ENCODE measurements at regions not wholly inside any gene's neighbourhood (a gene's known extent, or its start where the extent isn't known, plus 50 kb on each side); places are given as distances from the start of the nearest gene placed in this dataset.
A peak's percentile ranks its signal among the peaks of the same experiment; 100 is the strongest.

GRCh38 chr12:131368668-131369071 lies 342.2 kb upstream of the SFSWAP start:
- Mint-ChIP-seq H3K4me1 (no peaks in the 10 kb centered on the region), H3K27ac (no peak overlapping the region), H3K27me3 (no peaks in the 10 kb centered on the region), H3K9me3 (ENCODE audit: low read depth) (no peaks in the 10 kb centered on the region), H3K4me3 (no peak overlapping the region), H3K36me3 (no peaks in the 10 kb centered on the region)
- no peak for DNase-seq
- CTCF ChIA-PET, result no interaction called here
- no peak for ATAC-seq

GRCh38 chr12:131369094-131369845 lies 341.6 kb upstream of the SFSWAP start:
- CTCF ChIA-PET, result no interaction called here
- Mint-ChIP-seq H3K4me1 (no peaks in the 10 kb centered on the region), H3K9me3 (ENCODE audit: low read depth) (no peaks in the 10 kb centered on the region), H3K4me3 (no peak overlapping the region), H3K27me3 (no peaks in the 10 kb centered on the region), H3K36me3 (no peaks in the 10 kb centered on the region), H3K27ac (no peak overlapping the region)
- ATAC-seq (no peak), DNase-seq (no peak)

DNA sequence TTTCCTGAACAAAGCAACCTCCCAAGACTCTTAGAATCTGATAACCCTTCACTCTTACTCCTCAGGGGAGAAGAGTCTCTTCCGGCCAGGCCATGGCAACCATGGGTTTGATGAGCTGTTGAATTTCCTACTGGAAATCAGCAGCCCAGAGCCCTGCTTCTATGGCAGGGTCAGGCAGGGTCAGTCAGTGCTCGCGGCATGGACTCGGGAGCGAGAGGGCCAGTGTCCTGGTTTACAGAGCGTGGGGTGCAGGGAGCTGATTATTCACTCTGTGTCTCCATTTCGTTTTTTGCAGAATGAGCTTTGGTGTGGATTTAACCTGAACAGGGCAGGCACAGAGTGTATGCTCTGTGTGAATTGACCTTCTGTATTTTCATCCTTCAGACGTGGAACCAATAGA lies 340.6 kb upstream of the SFSWAP start:
- Mint-ChIP-seq H3K4me3 (no peak overlapping the region), H3K27ac (no peak overlapping the region), H3K27me3 (no peaks in the 10 kb centered on the region), H3K36me3 (no peaks in the 10 kb centered on the region), H3K9me3 (ENCODE audit: low read depth) (no peaks in the 10 kb centered on the region), H3K4me1 (no peaks in the 10 kb centered on the region)
- CTCF ChIA-PET, result no interaction called here
- no peak for DNase-seq
- ATAC-seq, result no peak

DNA sequence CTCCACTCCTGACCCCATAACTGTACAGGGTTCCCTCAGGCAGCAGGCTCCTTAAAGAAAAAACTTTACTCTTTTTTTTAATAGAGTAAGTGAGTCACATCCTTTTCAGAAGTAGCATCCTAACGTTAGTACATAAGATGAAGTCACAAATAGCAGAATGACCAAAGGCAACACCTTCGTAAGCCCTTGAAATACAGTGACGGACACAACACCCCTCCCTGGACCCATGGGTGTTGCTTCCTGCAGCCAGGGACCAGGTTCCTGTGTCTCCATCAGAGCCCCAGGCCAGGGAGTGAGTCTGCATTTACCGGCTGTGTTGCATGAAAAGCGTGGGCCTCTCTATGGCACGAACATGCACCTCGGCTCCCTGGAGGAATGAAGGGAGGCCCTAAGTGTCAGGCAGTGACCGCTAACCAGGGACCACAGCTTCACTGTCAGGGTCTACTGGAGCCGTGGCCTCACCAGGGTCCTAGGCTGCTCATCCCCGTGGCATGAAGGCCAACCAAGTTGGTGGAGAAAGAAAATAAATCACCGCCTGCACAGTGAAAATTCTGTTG lies 340.0 kb upstream of the SFSWAP start:
- ATAC-seq (no peak), DNase-seq (no peak)
- H3K9me3 Mint-ChIP-seq (ENCODE audit: low read depth), result no peaks in the 10 kb centered on the region
- CTCF ChIA-PET, result no interaction called here
- no peak overlapping the region for H3K4me3 Mint-ChIP-seq
- no peaks in the 10 kb centered on the region for H3K27me3 Mint-ChIP-seq
- H3K27ac Mint-ChIP-seq, result no peak overlapping the region
- H3K36me3 Mint-ChIP-seq, result no peaks in the 10 kb centered on the region
- H3K4me1 Mint-ChIP-seq, result no peaks in the 10 kb centered on the region

DNA sequence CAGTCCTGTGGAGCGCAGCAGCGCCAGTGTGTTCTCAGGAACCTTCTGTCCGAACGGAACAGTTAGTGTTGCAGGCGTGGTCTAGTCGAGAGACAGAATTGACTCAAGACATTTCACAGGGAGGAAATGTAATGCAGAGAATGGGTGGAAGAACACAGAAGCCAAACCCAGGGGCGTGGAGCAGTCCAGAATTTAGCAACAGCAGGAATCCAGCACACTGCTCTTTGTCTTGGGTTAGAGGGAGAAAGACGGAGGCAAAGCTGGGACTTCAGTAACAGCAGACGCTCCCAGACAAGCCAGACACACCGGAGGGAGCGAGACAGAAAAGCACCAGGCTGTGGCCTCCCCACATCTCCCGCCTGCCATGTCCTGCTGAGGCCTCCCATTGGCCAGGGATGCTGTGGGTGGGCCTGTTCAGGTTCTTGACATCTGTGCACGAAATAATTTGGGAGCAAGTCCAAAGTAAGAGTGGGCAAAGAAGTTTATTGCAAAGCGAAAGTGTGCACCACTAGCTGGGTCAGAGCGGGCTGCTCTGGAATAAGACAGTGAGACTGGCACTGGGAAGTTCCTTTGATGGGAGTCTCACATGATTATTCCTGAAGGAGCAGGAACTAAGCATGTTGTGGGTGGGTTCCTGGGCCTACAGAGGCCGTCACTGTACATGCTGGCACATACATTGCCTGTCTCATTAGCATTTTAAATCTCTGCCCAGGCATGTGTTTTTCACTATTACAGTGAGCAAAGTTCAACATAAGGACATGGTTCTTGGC lies 339.3 kb upstream of the SFSWAP start:
- no peak overlapping the region for H3K4me3 Mint-ChIP-seq
- H3K27ac Mint-ChIP-seq, result no peak overlapping the region
- CTCF ChIA-PET, result no interaction called here

GRCh38 chr12:131372171-131372475 lies 338.8 kb upstream of the SFSWAP start:
- H3K27ac Mint-ChIP-seq, result no peak overlapping the region
- no peak for DNase-seq
- H3K9me3 Mint-ChIP-seq (ENCODE audit: low read depth), result no peaks in the 10 kb centered on the region
- H3K4me3 Mint-ChIP-seq, result no peak overlapping the region
- CTCF ChIA-PET, result no interaction called here
- H3K27me3 Mint-ChIP-seq, result no peaks in the 10 kb centered on the region
- no peaks in the 10 kb centered on the region for H3K4me1 Mint-ChIP-seq
- no peak for ATAC-seq
- H3K36me3 Mint-ChIP-seq, result no peaks in the 10 kb centered on the region

More for the DNA sequence above, 339.3 kb upstream of the SFSWAP start:
- H3K9me3 Mint-ChIP-seq (ENCODE audit: low read depth), result no peaks in the 10 kb centered on the region
- no peaks in the 10 kb centered on the region for H3K36me3 Mint-ChIP-seq
- H3K4me1 Mint-ChIP-seq, result no peaks in the 10 kb centered on the region
- no peaks in the 10 kb centered on the region for H3K27me3 Mint-ChIP-seq
- ATAC-seq (no peak), DNase-seq (no peak)

DNA sequence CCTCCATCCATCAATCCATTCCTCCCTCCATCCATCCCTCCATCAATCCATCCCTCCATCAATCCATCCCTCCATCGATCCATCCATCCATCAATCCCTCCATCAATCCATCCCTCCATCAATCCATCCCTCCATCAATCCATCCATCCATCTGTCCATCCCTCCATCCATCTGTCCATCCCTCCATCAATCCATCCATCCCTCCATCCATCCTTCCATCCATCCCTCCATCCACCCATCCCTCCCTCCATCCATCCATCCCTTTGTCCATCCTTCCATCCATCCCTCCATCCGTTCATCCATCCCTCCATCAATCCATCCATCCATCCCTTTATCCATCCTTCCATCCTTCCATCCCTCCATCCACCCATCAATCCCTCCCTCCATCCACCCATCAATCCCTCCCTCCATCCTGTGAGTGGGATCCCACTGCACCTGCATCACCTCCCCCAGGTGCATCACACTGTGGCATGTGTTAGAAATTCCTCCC lies 338.1 kb upstream of the SFSWAP start:
- H3K27me3 Mint-ChIP-seq, result no peaks in the 10 kb centered on the region
- ATAC-seq, result no peak
- CTCF ChIA-PET, result no interaction called here

GRCh38 chr12:131375261-131375971 lies 335.5 kb upstream of the SFSWAP start:
- no peak overlapping the region for H3K27ac Mint-ChIP-seq
- DNase-seq, result no peak
- no peaks in the 10 kb centered on the region for H3K9me3 Mint-ChIP-seq (ENCODE audit: low read depth)
- no peak for ATAC-seq
- H3K27me3 Mint-ChIP-seq, result no peaks in the 10 kb centered on the region
- CTCF ChIA-PET, result no interaction called here
- H3K4me3 Mint-ChIP-seq, result no peak overlapping the region
- H3K4me1 Mint-ChIP-seq, result no peaks in the 10 kb centered on the region
- no peaks in the 10 kb centered on the region for H3K36me3 Mint-ChIP-seq

More for the DNA sequence above, 338.1 kb upstream of the SFSWAP start:
- H3K27ac Mint-ChIP-seq, result no peak overlapping the region
- H3K9me3 Mint-ChIP-seq (ENCODE audit: low read depth), result no peaks in the 10 kb centered on the region
- no peak overlapping the region for H3K4me3 Mint-ChIP-seq
- no peak for DNase-seq
- no peaks in the 10 kb centered on the region for H3K4me1 Mint-ChIP-seq
- no peaks in the 10 kb centered on the region for H3K36me3 Mint-ChIP-seq

DNA sequence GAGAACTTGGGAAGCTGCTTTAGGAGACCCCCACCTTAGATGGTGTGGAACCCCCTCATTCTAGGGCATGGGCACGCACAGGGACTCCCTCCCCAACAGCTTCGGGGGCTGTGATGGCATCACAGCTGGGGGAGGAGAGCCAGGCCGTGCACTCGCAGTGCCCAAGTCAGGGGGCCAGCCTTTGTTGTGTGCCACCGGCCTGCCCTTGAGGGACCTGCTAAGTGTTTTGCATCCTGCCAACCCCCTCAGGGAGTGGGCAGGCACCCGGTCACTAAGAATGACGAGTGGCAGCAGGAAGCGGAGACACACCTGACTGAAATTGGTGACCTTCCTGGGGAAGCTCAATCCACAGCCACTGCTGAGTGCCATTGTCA lies 334.9 kb upstream of the SFSWAP start:
- Mint-ChIP-seq H3K36me3 (no peaks in the 10 kb centered on the region), H3K4me3 (no peak overlapping the region), H3K27me3 (no peaks in the 10 kb centered on the region), H3K9me3 (ENCODE audit: low read depth) (no peaks in the 10 kb centered on the region), H3K27ac (no peak overlapping the region), H3K4me1 (no peaks in the 10 kb centered on the region)
- ATAC-seq, result no peak
- CTCF ChIA-PET, result no interaction called here
- DNase-seq, result no peak

- H3K9me3 Mint-ChIP-seq (ENCODE audit: low read depth), result no peaks in the 10 kb centered on the region
- DNase-seq (peak; percentile 31), ATAC-seq (no peak)
- H3K4me3 Mint-ChIP-seq, result no peak overlapping the region
- H3K36me3 Mint-ChIP-seq, result no peaks in the 10 kb centered on the region
- H3K27me3 Mint-ChIP-seq, result no peaks in the 10 kb centered on the region
- H3K4me1 Mint-ChIP-seq, result no peaks in the 10 kb centered on the region
- no peak overlapping the region for H3K27ac Mint-ChIP-seq
- CTCF ChIA-PET, result no interaction called here
Measured at GRCh38 chr12:131378176-131378842, 332.6 kb upstream of the SFSWAP start.

- no peaks in the 10 kb centered on the region for H3K27me3 Mint-ChIP-seq
- H3K36me3 Mint-ChIP-seq, result no peaks in the 10 kb centered on the region
- no peaks in the 10 kb centered on the region for H3K4me1 Mint-ChIP-seq
- DNase-seq, result peak; percentile 30
- no peak overlapping the region for H3K27ac Mint-ChIP-seq
- H3K9me3 Mint-ChIP-seq (ENCODE audit: low read depth), result no peaks in the 10 kb centered on the region
- CTCF ChIA-PET, result no interaction called here
- ATAC-seq, result no peak
- no peak overlapping the region for H3K4me3 Mint-ChIP-seq
Measured at GRCh38 chr12:131378861-131379665, 331.8 kb upstream of the SFSWAP start.

GRCh38 chr12:131379738-131380137 lies 331.2 kb upstream of the SFSWAP start:
- DNase-seq (peak; percentile 36), ATAC-seq (no peak)
- H3K4me3 Mint-ChIP-seq, result no peak overlapping the region
- H3K27ac Mint-ChIP-seq, result no peak overlapping the region
- no peaks in the 10 kb centered on the region for H3K27me3 Mint-ChIP-seq
- CTCF ChIA-PET, result no interaction called here
- H3K4me1 Mint-ChIP-seq, result no peaks in the 10 kb centered on the region
- no peaks in the 10 kb centered on the region for H3K36me3 Mint-ChIP-seq
- no peaks in the 10 kb centered on the region for H3K9me3 Mint-ChIP-seq (ENCODE audit: low read depth)
